ENCODE measurements at regions not wholly inside any gene's neighbourhood (a gene's known extent, or its start where the extent isn't known, plus 50 kb on each side); places are given as distances from the start of the nearest gene placed in this dataset.

DNA sequence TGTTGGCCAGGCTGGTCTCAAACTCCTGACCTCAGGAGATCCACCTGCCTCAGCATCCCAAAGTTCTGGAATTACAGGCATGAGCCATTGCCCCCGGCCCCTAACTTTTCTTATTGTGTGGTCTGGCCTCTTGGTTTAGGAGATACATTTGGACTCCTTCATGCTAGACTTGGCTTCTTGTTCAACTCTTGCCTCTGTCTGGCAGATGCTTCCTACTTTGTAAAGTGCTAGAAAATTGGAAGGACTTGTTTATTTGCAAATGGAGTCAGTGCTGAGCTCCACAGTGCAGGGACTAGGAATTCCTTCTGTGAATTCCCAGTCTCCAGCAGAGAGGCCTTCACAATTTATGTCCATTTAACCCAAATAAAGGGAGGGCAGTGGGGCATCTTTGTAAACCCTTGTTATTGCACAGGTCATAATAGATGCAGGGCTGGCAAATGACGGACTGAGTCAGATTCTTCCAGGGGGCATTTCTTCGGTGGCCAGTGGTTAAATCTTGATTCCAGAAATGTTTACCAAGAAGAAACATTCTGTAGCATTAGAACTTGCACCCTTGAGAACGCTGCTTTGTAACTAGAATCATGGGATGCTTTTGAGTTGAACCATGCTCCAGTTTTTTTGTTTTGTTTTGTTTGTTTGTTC lies 73.8 kb upstream of the TBX3 start:
- TF ChIP-seq, protein P1, sequence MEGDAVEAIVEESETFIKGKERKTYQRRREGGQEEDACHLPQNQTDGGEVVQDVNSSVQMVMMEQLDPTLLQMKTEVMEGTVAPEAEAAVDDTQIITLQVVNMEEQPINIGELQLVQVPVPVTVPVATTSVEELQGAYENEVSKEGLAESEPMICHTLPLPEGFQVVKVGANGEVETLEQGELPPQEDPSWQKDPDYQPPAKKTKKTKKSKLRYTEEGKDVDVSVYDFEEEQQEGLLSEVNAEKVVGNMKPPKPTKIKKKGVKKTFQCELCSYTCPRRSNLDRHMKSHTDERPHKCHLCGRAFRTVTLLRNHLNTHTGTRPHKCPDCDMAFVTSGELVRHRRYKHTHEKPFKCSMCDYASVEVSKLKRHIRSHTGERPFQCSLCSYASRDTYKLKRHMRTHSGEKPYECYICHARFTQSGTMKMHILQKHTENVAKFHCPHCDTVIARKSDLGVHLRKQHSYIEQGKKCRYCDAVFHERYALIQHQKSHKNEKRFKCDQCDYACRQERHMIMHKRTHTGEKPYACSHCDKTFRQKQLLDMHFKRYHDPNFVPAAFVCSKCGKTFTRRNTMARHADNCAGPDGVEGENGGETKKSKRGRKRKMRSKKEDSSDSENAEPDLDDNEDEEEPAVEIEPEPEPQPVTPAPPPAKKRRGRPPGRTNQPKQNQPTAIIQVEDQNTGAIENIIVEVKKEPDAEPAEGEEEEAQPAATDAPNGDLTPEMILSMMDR (IDR thresholded peaks at IDR 0.05), result no peak
- TF ChIP-seq EZH2 (IDR thresholded peaks at IDR 0.05) (no peak), EZH2phosphoT487 (IDR thresholded peaks at IDR 0.05) (no peak)
